NCI-H2107 treated with DMSO at 0.1 percent for 48 hours (cell line): ENCODE measurements at regions not wholly inside any gene's neighbourhood (a gene's known extent, or its start where the extent isn't known, plus 50 kb on each side); places are given as distances from the start of the nearest gene placed in this dataset.

Experiments
- DNase-seq: peaks from one replicate; lab custom pipeline; 2025; ENCODE audit not compliant: unreplicated experiment; lab: John Stamatoyannopoulos, UW

DNA sequence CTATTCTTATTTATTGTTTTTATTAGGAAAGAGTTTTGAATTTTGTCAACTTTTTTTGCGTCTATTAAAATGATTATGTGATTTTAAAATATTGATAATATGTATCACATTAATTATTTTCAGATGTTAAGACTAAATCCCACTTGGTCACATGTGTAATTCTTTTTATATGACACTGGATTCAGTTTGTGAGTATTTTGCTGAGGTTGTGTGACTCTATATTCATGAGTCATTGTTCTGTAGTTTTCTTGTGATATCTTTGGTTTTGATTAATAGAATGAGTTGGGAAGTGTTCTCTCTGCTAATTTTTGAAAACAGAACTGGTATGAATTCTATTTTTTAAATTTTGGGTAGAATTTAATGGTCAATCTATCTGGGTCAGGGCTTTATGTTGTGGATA is 317.9 kb downstream of the ETS1 start:
- DNase-seq = no peak

- DNase-seq = no peak
These were observed 320.5 kb downstream of the ETS1 start for GRCh38 chr11:128266893-128267292.

- DNase-seq = no peak
These were observed 324.7 kb downstream of the ETS1 start for GRCh38 chr11:128262463-128263345.

DNA sequence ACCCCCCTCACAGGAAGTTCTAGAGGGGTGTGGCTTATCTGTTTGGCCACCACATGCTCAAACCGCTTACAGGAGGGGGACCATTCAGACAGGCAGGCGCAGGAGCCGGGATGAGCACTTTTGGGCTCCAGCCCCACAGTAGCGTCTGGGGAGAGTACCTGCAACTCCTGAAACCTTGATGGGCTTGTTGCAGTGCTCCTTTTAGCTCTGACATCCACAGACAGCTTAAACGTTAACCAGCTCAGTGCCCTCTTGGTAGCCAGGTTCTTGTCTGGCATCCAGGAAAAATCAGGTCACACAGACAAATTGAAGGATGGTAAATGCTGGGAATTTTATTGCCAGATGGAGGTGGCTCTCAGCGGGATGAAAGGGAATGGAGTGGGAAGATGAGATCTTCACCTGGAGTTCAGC is 326.3 kb downstream of the ETS1 start:
- no peak for DNase-seq

DNA sequence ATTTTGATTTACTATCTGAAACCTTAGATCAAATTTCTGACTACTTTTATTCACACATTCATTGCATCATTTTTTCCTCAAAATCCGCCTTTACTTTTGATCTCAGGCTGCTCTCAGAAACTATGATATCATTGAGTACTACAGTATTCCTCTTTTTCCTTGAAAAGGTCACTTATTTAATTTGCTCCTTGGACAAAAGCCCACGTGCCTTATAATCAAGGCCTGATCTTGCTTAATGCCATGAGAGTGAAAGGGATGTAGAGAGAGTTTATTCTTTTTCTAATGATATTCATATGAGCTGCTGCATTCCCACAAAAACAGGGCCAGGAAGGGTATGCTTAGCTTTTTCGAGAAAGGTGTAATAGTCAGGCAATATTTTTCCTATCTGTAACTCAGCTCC is 327.0 kb downstream of the ETS1 start:
- no peak for DNase-seq

GRCh38 chr11:128259816-128260215 is 327.5 kb downstream of the ETS1 start:
- no peak for DNase-seq

DNA sequence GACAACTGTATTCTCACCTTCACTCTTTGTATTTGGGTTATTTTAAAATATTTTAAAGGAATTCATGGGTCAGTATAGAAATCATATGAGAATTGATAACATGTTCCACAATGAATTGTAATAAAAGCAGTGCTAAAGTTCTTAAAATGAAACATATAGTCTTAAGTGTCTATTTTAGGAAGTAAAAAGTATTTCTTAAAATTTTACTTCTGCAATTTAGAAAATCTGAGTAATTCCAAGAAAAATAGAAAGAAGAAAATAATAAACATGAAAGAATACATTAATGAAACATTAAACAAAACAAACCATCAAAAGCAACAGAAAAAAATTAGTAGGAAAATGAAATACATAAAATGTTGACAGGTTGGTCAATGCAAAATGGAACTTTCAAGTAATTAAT is 332.4 kb downstream of the ETS1 start:
- DNase-seq = no peak

DNA sequence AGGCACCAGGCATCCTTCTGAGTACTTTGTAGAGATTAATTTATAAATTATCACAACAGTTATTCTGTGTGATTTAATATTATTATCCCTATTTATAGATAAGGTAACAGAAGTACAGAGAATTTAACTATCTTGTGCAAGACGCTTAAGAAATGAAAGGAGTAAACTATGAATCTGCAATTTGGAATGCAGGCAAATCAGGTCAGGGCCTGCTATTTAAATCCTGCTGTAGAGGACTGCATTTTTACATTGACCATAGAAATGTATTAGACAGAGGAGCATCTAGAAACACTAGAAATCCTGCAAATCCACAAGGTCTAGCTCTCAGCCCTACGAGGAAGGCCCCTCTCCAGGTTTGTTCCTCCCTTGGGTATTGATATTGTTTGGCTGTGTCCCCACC is 336.2 kb downstream of the ETS1 start:
- DNase-seq = no peak

- DNase-seq = no peak
These were observed 336.9 kb downstream of the ETS1 start for GRCh38 chr11:128250482-128250881.

DNA sequence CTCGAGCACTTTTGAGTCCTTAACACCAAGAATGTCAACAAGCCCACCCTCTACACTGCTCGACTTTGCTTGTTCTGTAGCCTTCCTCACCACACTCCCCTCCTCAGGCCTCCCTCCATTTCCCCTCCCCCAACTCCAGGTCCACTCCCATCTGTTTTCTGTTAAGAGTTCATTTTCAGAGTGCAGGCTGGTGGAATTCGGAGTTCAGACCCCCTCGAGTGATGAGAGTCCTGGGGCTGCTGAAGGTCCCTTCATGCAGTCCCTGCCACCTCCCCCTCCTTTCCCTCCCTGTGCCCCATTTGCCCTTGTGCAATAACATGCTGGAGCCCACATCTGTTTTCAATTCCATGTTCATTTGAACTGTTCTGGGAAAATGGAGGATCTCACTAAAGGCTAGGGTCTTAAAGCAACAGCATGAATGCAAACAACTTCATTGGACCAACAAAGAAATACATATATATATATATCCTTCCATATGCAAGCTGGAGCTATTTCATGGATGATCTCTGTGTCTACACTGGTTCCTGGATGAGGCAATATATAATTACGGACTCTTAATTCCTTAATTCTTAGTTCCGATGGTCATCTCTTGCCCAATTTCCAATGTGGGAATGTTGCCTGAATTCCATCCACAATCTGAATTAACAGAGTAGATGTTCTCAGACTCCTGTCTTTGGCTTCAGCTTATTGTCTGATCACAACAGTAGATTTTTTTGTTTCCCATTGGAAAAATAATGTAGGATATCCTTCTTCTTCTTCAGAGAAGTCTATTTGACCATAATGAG is 340.4 kb downstream of the ETS1 start:
- no peak for DNase-seq

GRCh38 chr11:128246364-128246801 is 341.0 kb downstream of the ETS1 start:
- no peak for DNase-seq

GRCh38 chr11:128244871-128245270 is 342.5 kb downstream of the ETS1 start:
- no peak for DNase-seq

DNA sequence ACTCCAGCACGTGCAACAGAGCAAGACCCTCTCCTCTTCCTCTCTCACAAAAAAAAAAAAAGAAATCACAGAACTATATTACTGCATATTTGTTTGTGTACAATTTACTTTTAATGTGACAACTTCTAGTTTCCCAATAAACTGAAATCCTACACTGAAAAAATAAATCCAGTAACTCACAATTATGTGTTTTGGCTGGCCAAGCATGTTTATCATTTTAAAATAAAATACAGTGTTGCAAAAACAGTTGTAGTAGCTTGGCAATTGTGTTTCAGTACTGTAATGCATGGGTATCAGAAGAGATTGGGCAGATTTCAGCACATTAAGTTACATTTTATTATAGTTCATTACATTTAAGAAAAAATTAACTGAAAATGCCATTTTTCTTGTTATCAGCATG is 344.9 kb downstream of the ETS1 start:
- no peak for DNase-seq

GRCh38 chr11:128240546-128240945 is 346.8 kb downstream of the ETS1 start:
- DNase-seq = no peak

DNA sequence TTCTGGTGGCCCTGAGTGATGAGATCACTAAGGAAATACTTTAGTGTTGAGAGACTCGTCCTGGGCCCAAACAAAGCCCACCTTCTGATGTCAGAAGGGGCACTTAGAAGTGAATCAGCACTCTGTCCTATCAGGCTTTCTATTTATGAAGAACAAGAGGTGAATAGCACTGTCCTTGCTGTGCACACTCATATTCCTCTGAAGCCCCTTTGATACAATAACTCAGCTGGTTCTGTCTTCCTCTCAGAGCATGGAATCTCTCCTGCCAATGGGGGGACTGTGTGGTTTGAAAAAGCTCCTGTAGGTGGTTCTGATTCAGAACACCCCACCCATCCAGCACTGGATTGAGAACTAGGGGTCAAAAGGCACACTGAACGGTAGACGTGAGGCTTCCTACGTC is 348.1 kb downstream of the ETS1 start:
- DNase-seq = no peak

DNA sequence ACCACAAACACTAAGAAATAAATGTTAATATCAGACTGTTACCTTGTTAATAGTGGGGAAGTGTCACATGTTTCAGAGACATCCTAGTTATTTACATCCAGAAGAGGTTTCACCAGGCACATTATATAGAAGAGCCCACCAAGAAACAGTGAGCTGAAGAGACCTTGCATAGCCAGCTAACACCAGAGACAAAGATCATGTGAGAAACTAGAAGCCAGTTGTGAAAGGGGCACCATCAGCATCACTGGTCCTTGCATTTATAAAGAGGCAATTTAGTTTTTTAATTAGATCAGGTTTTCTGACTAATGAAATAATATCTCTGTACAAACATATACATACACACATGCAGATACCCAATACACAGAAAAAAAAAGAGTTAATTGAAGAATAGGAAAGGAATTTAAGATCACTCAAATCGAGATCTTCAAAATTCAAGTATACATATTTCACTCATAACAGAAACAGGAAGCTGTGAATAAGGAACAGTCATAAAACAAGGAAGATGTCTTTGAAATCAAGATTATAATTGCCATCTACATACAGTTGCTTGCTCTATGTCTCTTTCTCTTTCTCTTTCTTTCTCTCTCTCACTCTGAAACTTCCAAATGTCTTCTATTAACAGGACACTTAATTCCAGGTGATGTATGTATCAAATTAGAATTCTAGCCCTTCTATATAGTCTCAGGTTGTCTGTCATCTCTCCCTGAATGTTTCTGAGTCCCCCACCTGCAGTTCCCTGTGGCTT is 348.7 kb downstream of the ETS1 start:
- DNase-seq = no peak

DNA sequence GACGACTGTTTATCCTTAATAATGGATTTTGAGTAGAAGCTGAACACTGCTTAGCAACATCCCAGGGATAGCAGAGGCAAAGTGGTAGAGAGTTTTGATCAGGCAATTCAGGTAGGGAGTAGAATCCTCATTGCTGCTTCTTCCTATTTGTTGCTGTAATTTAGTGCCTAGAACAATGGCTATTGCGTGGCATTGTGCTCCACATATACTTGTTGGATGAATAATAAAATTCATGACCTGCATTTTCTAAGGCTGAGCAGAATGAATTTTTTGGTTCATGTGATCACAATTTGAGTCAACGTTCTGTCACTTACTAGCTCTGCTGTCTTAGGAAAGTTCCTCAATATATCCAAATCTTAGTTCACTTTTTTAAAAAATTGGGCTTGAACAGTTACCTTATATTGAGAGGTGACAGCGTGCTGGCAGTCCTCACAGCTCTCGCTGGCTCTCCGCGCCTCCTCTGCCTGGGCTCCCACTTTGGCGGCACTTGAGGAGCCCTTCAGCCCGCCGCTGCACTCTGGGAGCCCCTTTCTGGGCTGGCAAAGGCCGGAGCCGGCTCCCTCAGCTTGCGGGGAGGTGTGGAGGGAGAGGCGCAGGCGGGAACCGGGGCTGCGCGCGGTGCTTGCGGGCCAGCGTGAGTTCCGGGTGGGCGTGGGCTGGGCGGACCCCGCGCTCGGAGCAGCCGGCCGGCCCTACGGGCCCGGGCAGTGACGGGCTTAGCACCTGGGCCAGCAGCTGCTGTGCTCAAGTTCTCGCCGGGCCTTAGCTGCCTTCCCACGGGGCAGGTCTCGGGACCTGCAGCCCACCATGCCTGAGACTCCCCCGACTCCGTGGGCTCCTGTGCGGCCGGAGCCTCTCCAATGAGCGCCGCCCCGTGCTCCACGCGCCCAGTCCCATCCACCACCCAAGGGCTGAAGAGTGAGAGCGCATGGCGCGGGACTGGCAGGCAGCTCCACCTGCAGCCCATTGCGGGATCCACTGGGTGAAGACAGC is 350.6 kb downstream of the ETS1 start:
- no peak for DNase-seq

DNA sequence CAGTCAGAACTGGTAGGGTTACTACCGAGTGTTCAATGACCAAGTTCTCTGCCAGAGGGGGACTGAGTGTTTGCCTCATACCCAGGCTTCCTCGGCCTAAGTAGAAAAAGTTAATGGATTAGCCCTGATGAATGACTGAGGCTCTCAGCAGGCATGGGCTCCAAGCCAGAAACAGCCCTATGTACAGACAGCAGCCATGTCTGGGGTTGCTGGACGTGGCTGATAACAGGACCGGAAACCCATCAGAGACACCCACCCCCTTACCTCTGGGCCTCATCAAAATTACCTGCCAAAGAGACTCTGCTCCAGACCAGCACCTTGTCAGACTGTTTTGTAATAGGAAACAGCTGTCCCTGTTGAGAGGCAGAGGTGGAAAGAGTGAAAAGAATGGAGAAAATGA is 351.4 kb downstream of the ETS1 start:
- DNase-seq = no peak

DNA sequence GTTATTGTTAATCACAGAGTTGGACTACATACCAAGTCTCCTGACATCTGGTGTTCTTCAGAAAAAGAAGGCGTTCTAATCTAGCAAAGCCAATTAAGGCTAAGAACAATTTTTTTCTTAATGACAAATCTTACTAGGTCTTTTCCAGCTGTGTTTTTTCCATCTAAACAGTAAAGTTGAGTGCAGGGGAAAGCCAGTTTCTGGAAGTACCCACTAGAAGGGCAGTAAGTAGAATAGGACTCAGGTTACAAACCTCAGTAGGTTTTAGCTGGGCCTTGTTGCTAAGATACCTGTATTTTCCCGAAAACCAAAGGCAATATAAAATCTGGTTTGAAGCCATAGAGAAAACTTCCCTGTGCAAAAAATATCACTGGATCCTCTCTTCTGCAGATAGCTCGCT is 351.9 kb downstream of the ETS1 start:
- DNase-seq = peak; percentile 1

- peak; percentile 3 for DNase-seq
These were observed 353.2 kb downstream of the ETS1 start for GRCh38 chr11:128234143-128234542.
